Astrocyte (in vitro differentiated cells and primary cell): ENCODE measurements at regions not wholly inside any gene's neighbourhood (a gene's known extent, or its start where the extent isn't known, plus 50 kb on each side); places are given as distances from the start of the nearest gene placed in this dataset.

Experiments used
- EZH2 ChIP-seq: IDR thresholded peaks from 2 replicates; pipeline ENCODE4 v1.6.1; 2012; ENCODE audit warnings: mild to moderate bottlenecking, low read length, inconsistent platforms; ENCODE audit not compliant: insufficient read depth
- TF ChIP-seq, protein P1 (sequence below): IDR thresholded peaks from 2 replicates; pipeline ENCODE4 v1.5.1; 2011; ENCODE audit warnings: low read depth, mild to moderate bottlenecking, inconsistent platforms, low read length, moderate library complexity; ENCODE audit not compliant: insufficient read depth

DNA sequence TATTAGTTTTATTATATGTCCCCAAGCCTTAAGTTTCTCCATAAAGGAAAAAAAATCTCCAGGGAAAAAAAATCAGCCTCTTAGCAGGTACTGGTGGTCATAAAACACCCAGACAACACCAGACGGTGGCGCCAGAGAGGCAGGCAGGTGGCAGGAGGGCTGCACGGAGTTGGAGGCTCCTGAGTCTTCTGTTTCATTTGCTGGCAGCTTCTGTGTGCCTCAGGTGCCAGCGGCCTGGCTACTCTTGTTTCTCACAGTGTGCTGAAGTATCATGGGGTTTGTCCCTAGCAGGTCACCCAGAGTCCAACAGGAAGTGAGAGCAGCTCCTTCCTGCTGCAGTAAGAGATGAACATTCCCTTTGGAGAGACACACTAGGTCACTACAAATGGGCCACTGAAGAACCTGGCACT, 123.3 kb upstream of the GADD45A start:
- TF ChIP-seq, protein P1, sequence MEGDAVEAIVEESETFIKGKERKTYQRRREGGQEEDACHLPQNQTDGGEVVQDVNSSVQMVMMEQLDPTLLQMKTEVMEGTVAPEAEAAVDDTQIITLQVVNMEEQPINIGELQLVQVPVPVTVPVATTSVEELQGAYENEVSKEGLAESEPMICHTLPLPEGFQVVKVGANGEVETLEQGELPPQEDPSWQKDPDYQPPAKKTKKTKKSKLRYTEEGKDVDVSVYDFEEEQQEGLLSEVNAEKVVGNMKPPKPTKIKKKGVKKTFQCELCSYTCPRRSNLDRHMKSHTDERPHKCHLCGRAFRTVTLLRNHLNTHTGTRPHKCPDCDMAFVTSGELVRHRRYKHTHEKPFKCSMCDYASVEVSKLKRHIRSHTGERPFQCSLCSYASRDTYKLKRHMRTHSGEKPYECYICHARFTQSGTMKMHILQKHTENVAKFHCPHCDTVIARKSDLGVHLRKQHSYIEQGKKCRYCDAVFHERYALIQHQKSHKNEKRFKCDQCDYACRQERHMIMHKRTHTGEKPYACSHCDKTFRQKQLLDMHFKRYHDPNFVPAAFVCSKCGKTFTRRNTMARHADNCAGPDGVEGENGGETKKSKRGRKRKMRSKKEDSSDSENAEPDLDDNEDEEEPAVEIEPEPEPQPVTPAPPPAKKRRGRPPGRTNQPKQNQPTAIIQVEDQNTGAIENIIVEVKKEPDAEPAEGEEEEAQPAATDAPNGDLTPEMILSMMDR, result peak; percentile 93
- no peak for TF ChIP-seq EZH2
